T-cell (primary cell): ENCODE measurements at regions not wholly inside any gene's neighbourhood (a gene's known extent, or its start where the extent isn't known, plus 50 kb on each side); places are given as distances from the start of the nearest gene placed in this dataset.

Source experiments
- ATAC-seq, 4 experiments: fragments of 200-7000 bp in 3 of 4; fragments of 150-1000 bp in 1 of 4; cut with Tn5 transposase; replicated peaks in 1 of 4; 1 replicate in 3 of 4; 2 replicates in 1 of 4; pipeline ENCODE4 v1.10.0; 2021; ENCODE audit warnings: moderate library complexity in 3 of 4, mild to moderate bottlenecking in 2 of 4, moderate number of reproducible peaks in 1 of 4
- CTCF ChIA-PET, 2 donors: fragments of 300-600 bp; sonication (Branson Sonifier 250); formaldehyde crosslinking; loops; one replicate each; lab custom pipeline; 2022; ENCODE audit warnings: antibody characterized with exemption in 2 of 2; lab: Charles Lee
- POLR2A ChIA-PET, 2 donors: fragments of 300-600 bp; sonication (Branson Sonifier 250); formaldehyde crosslinking; loops; one replicate each; lab custom pipeline; 2022; ENCODE audit warnings: antibody characterized with exemption in 2 of 2; lab: Charles Lee
- DNase-seq, 35 experiments: peaks; one replicate each; pipeline versions ENCODE4 v3.0.0 to v3.0.0-alpha.2; 2013 to 2023
- H3K27ac ChIP-seq: one replicate; pipeline ENCODE4 v1.5.1; 2013; ENCODE audit warnings: low read length
- H3K27me3 ChIP-seq, 2 experiments: replicated peaks in 1 of 2; 1 replicate in 1 of 2; 2 replicates in 1 of 2; pipeline versions ENCODE4 v1.6.1 to v1.7.0; 2013; ENCODE audit warnings: low read length in 1 of 2, mixed read lengths in 1 of 2; ENCODE audit not compliant: control insufficient read depth in 2 of 2, insufficient read depth in 2 of 2; ENCODE audit errors: extremely low read depth in 1 of 2
- H3K36me3 ChIP-seq, 2 donors: 1 replicate in 1 of 2; 2 replicates in 1 of 2; pipeline versions ENCODE4 v1.6.1 to v1.7.0; 2013; ENCODE audit warnings: low read length in 1 of 2; ENCODE audit not compliant: control insufficient read depth in 2 of 2, insufficient read depth in 1 of 2; ENCODE audit errors: extremely low read depth in 1 of 2
- H3K4me1 ChIP-seq, 2 experiments: 1 replicate in 1 of 2; 2 replicates in 1 of 2; pipeline versions ENCODE4 v1.6.1 to v1.7.0; 2013; ENCODE audit warnings: low read length in 2 of 2, mixed read lengths in 1 of 2; ENCODE audit not compliant: insufficient read depth in 2 of 2, control insufficient read depth in 1 of 2; ENCODE audit errors: extremely low read depth in 1 of 2
- H3K4me3 ChIP-seq, 2 donors: 1 replicate in 1 of 2; 2 replicates in 1 of 2; pipeline versions ENCODE4 v1.5.1 to v1.7.0; 2013; ENCODE audit warnings: mild to moderate bottlenecking in 2 of 2, low read length in 1 of 2, moderate library complexity in 1 of 2; ENCODE audit not compliant: control insufficient read depth in 1 of 2; ENCODE audit errors: extremely low read depth in 1 of 2
- H3K9me3 ChIP-seq: 2 replicates; pipeline ENCODE4 v1.7.0; 2013
- H3K27ac Mint-ChIP-seq, 2 donors: one replicate each; pipeline ENCODE4 v1.8.0; 2020 to 2021; ENCODE audit warnings: mild to moderate bottlenecking in 2 of 2, mixed read lengths in 2 of 2
- H3K27me3 Mint-ChIP-seq, 2 donors: one replicate each; pipeline ENCODE4 v1.8.0; 2021 to 2022; ENCODE audit warnings: mixed read lengths in 2 of 2
- H3K36me3 Mint-ChIP-seq: one replicate; pipeline ENCODE4 v1.8.0; 2021; ENCODE audit warnings: mixed read lengths
- H3K4me1 Mint-ChIP-seq, 3 donors: one replicate each; pipeline ENCODE4 v1.8.0; 2020 to 2022; ENCODE audit warnings: mixed read lengths in 3 of 3, mild to moderate bottlenecking in 1 of 3
- H3K4me3 Mint-ChIP-seq, 3 donors: one replicate each; pipeline ENCODE4 v1.8.0; 2020 to 2022; ENCODE audit warnings: mild to moderate bottlenecking in 3 of 3, mixed read lengths in 3 of 3, moderate library complexity in 3 of 3
- H3K9me3 Mint-ChIP-seq, 3 donors: one replicate each; pipeline ENCODE4 v1.8.0; 2020 to 2022; ENCODE audit warnings: mixed read lengths in 3 of 3
- WGBS: methylation state at CpG from one replicate; pipeline ENCODE4 v1.1.5; 2013; ENCODE audit warnings: missing lambda C conversion rate; ENCODE audit not compliant: insufficient coverage; 5-methylcytosine and 5-hydroxymethylcytosine counted together

- ATAC-seq = no peak
- no peaks in the 10 kb centered on the region for H3K9me3 ChIP-seq
- no peaks in the 10 kb centered on the region for H3K4me1 Mint-ChIP-seq
- H3K27me3 Mint-ChIP-seq = no peaks in the 10 kb centered on the region
- no peak overlapping the region for H3K27ac ChIP-seq
- H3K4me3 ChIP-seq = no peak overlapping the region
- WGBS = no CpG with 5 or more reads among the region's 1 CpG
- H3K36me3 Mint-ChIP-seq = no peaks in the 10 kb centered on the region
- DNase-seq = no peak
- ChIA-PET CTCF (no interaction called here), POLR2A (no interaction called here)
- H3K36me3 ChIP-seq = no peaks in the 10 kb centered on the region
- peaks cover 12 to 14% (median 12%) of the 10 kb centered on the region in 3 donors for H3K9me3 Mint-ChIP-seq
- no peaks in the 10 kb centered on the region for H3K27me3 ChIP-seq
- no peak overlapping the region for H3K27ac Mint-ChIP-seq
- H3K4me3 Mint-ChIP-seq = no peak overlapping the region
- no peaks in the 10 kb centered on the region for H3K4me1 ChIP-seq
Measured at GRCh38 chr2:139067874-139068273, 287.7 kb upstream of the NXPH2 start.

- ATAC-seq (no peak), DNase-seq (no peak)
- Histone ChIP-seq H3K4me3 (no peak overlapping the region), H3K4me1 (no peaks in the 10 kb centered on the region), H3K36me3 (no peaks in the 10 kb centered on the region), H3K9me3 (no peaks in the 10 kb centered on the region), H3K27ac (no peak overlapping the region), H3K27me3 (no peaks in the 10 kb centered on the region)
- H3K27ac Mint-ChIP-seq = no peak overlapping the region
- peaks cover 10 to 17% (median 14%) of the 10 kb centered on the region in 3 donors for H3K9me3 Mint-ChIP-seq
- no peaks in the 10 kb centered on the region for H3K27me3 Mint-ChIP-seq
- no peak overlapping the region for H3K4me3 Mint-ChIP-seq
- ChIA-PET POLR2A (no interaction called here), CTCF (no interaction called here)
- WGBS = no CpG with 5 or more reads among the region's 3 CpGs
- no peaks in the 10 kb centered on the region for H3K36me3 Mint-ChIP-seq
- no peaks in the 10 kb centered on the region for H3K4me1 Mint-ChIP-seq
Measured at GRCh38 chr2:139067072-139067471, 286.9 kb upstream of the NXPH2 start.

GRCh38 chr2:139064159-139064558 is 284.0 kb upstream of the NXPH2 start:
- H3K36me3 ChIP-seq = no peaks in the 10 kb centered on the region
- ChIA-PET CTCF (no interaction called here), POLR2A (no interaction called here)
- no peak overlapping the region for H3K27ac Mint-ChIP-seq
- no peaks in the 10 kb centered on the region for H3K9me3 ChIP-seq
- no peak for ATAC-seq
- DNase-seq = no peak
- no peak overlapping the region for H3K4me3 ChIP-seq
- no peak overlapping the region for H3K4me3 Mint-ChIP-seq
- no peaks in the 10 kb centered on the region for H3K4me1 ChIP-seq
- no peaks in the 10 kb centered on the region for H3K27me3 ChIP-seq
- no peaks in the 10 kb centered on the region for H3K27me3 Mint-ChIP-seq
- no peak overlapping the region for H3K27ac ChIP-seq
- peaks cover 11 to 20% (median 18%) of the 10 kb centered on the region in 3 donors for H3K9me3 Mint-ChIP-seq
- no peaks in the 10 kb centered on the region for H3K4me1 Mint-ChIP-seq
- no peaks in the 10 kb centered on the region for H3K36me3 Mint-ChIP-seq

GRCh38 chr2:139059617-139060016 is 279.4 kb upstream of the NXPH2 start:
- H3K4me3 Mint-ChIP-seq = no peak overlapping the region
- POLR2A ChIA-PET = no interaction called here

GRCh38 chr2:139055202-139055601 is 275.0 kb upstream of the NXPH2 start:
- DNase-seq (no peak), ATAC-seq (no peak)
- CTCF ChIA-PET = no interaction called here

More at GRCh38 chr2:139059617-139060016, 279.4 kb upstream of the NXPH2 start:
- Histone ChIP-seq H3K27me3 (no peaks in the 10 kb centered on the region), H3K9me3 (no peaks in the 10 kb centered on the region), H3K27ac (no peak overlapping the region), H3K4me1 (no peaks in the 10 kb centered on the region), H3K36me3 (no peaks in the 10 kb centered on the region), H3K4me3 (no peak overlapping the region)
- Mint-ChIP-seq H3K4me1 (no peaks in the 10 kb centered on the region), H3K27me3 (no peaks in the 10 kb centered on the region), H3K36me3 (no peaks in the 10 kb centered on the region), H3K27ac (no peak overlapping the region), H3K9me3 (peaks cover 7 to 29% (median 23%) of the 10 kb centered on the region in 3 donors)
- ATAC-seq (no peak), DNase-seq (no peak)
- CTCF ChIA-PET = no interaction called here
- WGBS = 100% methylated on average over 1 of the region's 2 CpGs

GRCh38 chr2:139048017-139048416 is 267.8 kb upstream of the NXPH2 start:
- Mint-ChIP-seq H3K27ac (no peak overlapping the region), H3K4me3 (no peak overlapping the region), H3K9me3 (peaks cover 12 to 24% (median 13%) of the 10 kb centered on the region in 3 donors), H3K27me3 (no peaks in the 10 kb centered on the region), H3K36me3 (no peaks in the 10 kb centered on the region), H3K4me1 (no peaks in the 10 kb centered on the region)
- no peaks in the 10 kb centered on the region for H3K36me3 ChIP-seq
- CTCF ChIA-PET = no interaction called here
- ATAC-seq (no peak), DNase-seq (no peak)
- POLR2A ChIA-PET = no interaction called here
- H3K9me3 ChIP-seq = no peaks in the 10 kb centered on the region
- H3K27me3 ChIP-seq = no peaks in the 10 kb centered on the region
- H3K4me3 ChIP-seq = no peak overlapping the region
- no peaks in the 10 kb centered on the region for H3K4me1 ChIP-seq
- no peak overlapping the region for H3K27ac ChIP-seq

More at GRCh38 chr2:139055202-139055601, 275.0 kb upstream of the NXPH2 start:
- Histone ChIP-seq H3K4me1 (no peaks in the 10 kb centered on the region), H3K27me3 (no peaks in the 10 kb centered on the region), H3K4me3 (no peak overlapping the region), H3K27ac (no peak overlapping the region), H3K9me3 (no peaks in the 10 kb centered on the region), H3K36me3 (no peaks in the 10 kb centered on the region)
- Mint-ChIP-seq H3K27me3 (no peaks in the 10 kb centered on the region), H3K36me3 (no peaks in the 10 kb centered on the region), H3K27ac (no peak overlapping the region), H3K4me3 (no peak overlapping the region), H3K4me1 (no peaks in the 10 kb centered on the region), H3K9me3 (peaks cover 0 to 26% (median 16%) of the 10 kb centered on the region in 3 donors)
- POLR2A ChIA-PET = no interaction called here
- WGBS = 100% methylated on average over 1 of the region's 3 CpGs

- Mint-ChIP-seq H3K27ac (no peak overlapping the region), H3K9me3 (peaks cover 12 to 28% (median 13%) of the 10 kb centered on the region in 3 donors), H3K4me3 (no peak overlapping the region), H3K4me1 (no peaks in the 10 kb centered on the region), H3K36me3 (no peaks in the 10 kb centered on the region), H3K27me3 (no peaks in the 10 kb centered on the region)
- ATAC-seq (no peak), DNase-seq (no peak)
- H3K27me3 ChIP-seq = no peaks in the 10 kb centered on the region
- H3K4me1 ChIP-seq = no peaks in the 10 kb centered on the region
- CTCF ChIA-PET = no interaction called here
- 14% methylated on average over 1 of the region's 2 CpGs for WGBS
- no peaks in the 10 kb centered on the region for H3K9me3 ChIP-seq
- no peaks in the 10 kb centered on the region for H3K36me3 ChIP-seq
- POLR2A ChIA-PET = no interaction called here
- H3K27ac ChIP-seq = no peak overlapping the region
- H3K4me3 ChIP-seq = no peak overlapping the region
Measured at GRCh38 chr2:139045524-139045923, 265.3 kb upstream of the NXPH2 start.
